ENCODE measurements at regions not wholly inside any gene's neighbourhood (a gene's known extent, or its start where the extent isn't known, plus 50 kb on each side); places are given as distances from the start of the nearest gene placed in this dataset.

GRCh38 chr2:20126469-20126868, 75.0 kb upstream of the LAPTM4A start:
- H3K23ac ChIP-seq (ENCODE audit: insufficient read length), result no peak overlapping the region
- H3K79me1 ChIP-seq (ENCODE audit: low read depth, low read length), result no peaks in the 10 kb centered on the region
- DNase-seq (ENCODE audit: low read depth in 1 of 2, low spot score in 2 of 2) (no peak), FAIRE-seq (no peak)
- H4K8ac ChIP-seq (ENCODE audit: extremely low read depth, insufficient read depth, low read length), result no peak overlapping the region
- no peak overlapping the region for H4K5ac ChIP-seq (ENCODE audit: insufficient read length, low read depth, low read length)
- H3K4me3 ChIP-seq (ENCODE audit: extremely low read depth in 1 of 4, insufficient read depth in 2 of 4, low read depth in 3 of 4, low read length in 4 of 4), result no peak overlapping the region
- H4K20me1 ChIP-seq (replicated peaks in 1 of 2; ENCODE audit: control insufficient read depth in 1 of 2, insufficient read depth in 2 of 2, low read length in 2 of 2), result no peaks in the 10 kb centered on the region
- no peak overlapping the region for H2BK12ac ChIP-seq (ENCODE audit: low read depth, low read length)
- H3K18ac ChIP-seq (ENCODE audit: extremely low read depth, low read length), result no peak overlapping the region
- no peak overlapping the region for H2BK15ac ChIP-seq (ENCODE audit: low read length)
- H3K4ac ChIP-seq (replicated peaks; ENCODE audit: insufficient read length, low read depth, low read length), result no peak overlapping the region
- H2AFZ ChIP-seq (ENCODE audit: low read length), result no peak overlapping the region
- H3K27me3 ChIP-seq (replicated peaks in 1 of 4; ENCODE audit: control insufficient read depth in 3 of 4, extremely low read depth in 1 of 4, insufficient read depth in 3 of 4, low read length in 3 of 4), result no peaks in the 10 kb centered on the region
- no peaks in the 10 kb centered on the region for H3K79me2 ChIP-seq (ENCODE audit: control insufficient read depth in 1 of 2, insufficient read depth in 2 of 2, low read length in 2 of 2)
- H4K91ac ChIP-seq (replicated peaks; ENCODE audit: insufficient read length, low read length), result no peak overlapping the region
- H3K23me2 ChIP-seq (ENCODE audit: low read depth, low read length), result no peaks in the 10 kb centered on the region
- no peaks in the 10 kb centered on the region for H3K36me3 ChIP-seq (ENCODE audit: control insufficient read depth in 2 of 4, insufficient read depth in 4 of 4, low read length in 3 of 4)
- no peak overlapping the region for H3K27ac ChIP-seq (ENCODE audit: low read depth, low read length)
- H2BK120ac ChIP-seq (replicated peaks; ENCODE audit: low read depth, low read length), result no peak overlapping the region
- no peak overlapping the region for H3K9ac ChIP-seq (replicated peaks in 1 of 4; ENCODE audit: extremely low read depth in 1 of 4, low read depth in 3 of 4, low read length in 3 of 4)
- no peak overlapping the region for H3K14ac ChIP-seq (ENCODE audit: insufficient read length)
- POLR2A ChIA-PET (ENCODE audit: partially characterized antibody), result no interaction called here
- H3K9me3 ChIP-seq (ENCODE audit: insufficient read depth in 2 of 2, low read depth in 1 of 2, low read length in 1 of 2), result no peaks in the 10 kb centered on the region
- WGBS, 2 experiments (ENCODE audit: extremely low coverage in 1 of 2, insufficient coverage in 1 of 2, insufficient read length in 1 of 2, insufficient replicate concordance in 2 of 2, low coverage in 1 of 2, low lambda C conversion rate in 2 of 2, missing lambda C conversion rate in 1 of 2), result 94% methylated on average over 3 of the region's 3 CpGs; no CpG with 5 or more reads in 1 of the 2 experiments
- H2BK20ac ChIP-seq (ENCODE audit: low read length), result no peak overlapping the region
- H2BK5ac ChIP-seq (ENCODE audit: low read depth, low read length), result no peak overlapping the region
- H3K56ac ChIP-seq (replicated peaks; ENCODE audit: insufficient read length, low read depth, low read length), result no peak overlapping the region
- no peak overlapping the region for H2AK5ac ChIP-seq (ENCODE audit: low read depth, low read length)
- CTCF ChIA-PET (ENCODE audit: partially characterized antibody), result interaction anchor here (1.0 to 2.0 kb wide), 6 partner anchors 8 to 164 kb away, joined by 3 to 5 read pairs (median 4); partner anchors contain the start of gene SDC1
- peaks cover 0 to 2% (median 0%) of the 10 kb centered on the region in 4 experiments; a peak in 1 of 7 replicates for H3K4me1 ChIP-seq (replicated peaks in 1 of 4; ENCODE audit: control insufficient read depth in 3 of 4, insufficient read depth in 4 of 4, low read length in 3 of 4)
- no peak overlapping the region for H3K4me2 ChIP-seq (ENCODE audit: insufficient read depth in 1 of 2, low read depth in 2 of 2, low read length in 2 of 2)
- no peak for TF ChIP-seq YY1 (IDR thresholded peaks at IDR 0.05; ENCODE audit: low read depth, low read length)
- TF ChIP-seq JUN (IDR thresholded peaks at IDR 0.05; ENCODE audit: low read depth, low read length), result no peak
- TF ChIP-seq BACH1 (IDR thresholded peaks at IDR 0.05; ENCODE audit: low read length), result no peak
- no peak for TF ChIP-seq CTCF (IDR thresholded peaks at IDR 0.05; ENCODE audit: control extremely low read depth in 1 of 3, insufficient read depth in 1 of 3, low read depth in 1 of 3, low read length in 3 of 3)
- TF ChIP-seq HDAC6 (IDR thresholded peaks at IDR 0.05; ENCODE audit: low read depth, low read length), result no peak
- TF ChIP-seq KDM4A (IDR thresholded peaks at IDR 0.05; ENCODE audit: low read depth, low read length, severe bottlenecking), result no peak
- TF ChIP-seq GTF2F1 (IDR thresholded peaks at IDR 0.05; ENCODE audit: borderline replicate concordance, low read depth, low read length), result no peak
- TF ChIP-seq EP300 (IDR thresholded peaks at IDR 0.05; ENCODE audit: borderline replicate concordance in 1 of 2, low read depth in 2 of 2, low read length in 2 of 2), result no peak
- no peak for TF ChIP-seq POLR2AphosphoS5 (IDR thresholded peaks at IDR 0.05; ENCODE audit: low read depth, low read length)
- no peak for TF ChIP-seq NRF1 (IDR thresholded peaks at IDR 0.05; ENCODE audit: low read depth, low read length)
- TF ChIP-seq RFX5 (IDR thresholded peaks at IDR 0.05; ENCODE audit: borderline replicate concordance, low read depth, low read length), result no peak
